SK-N-SH treated with all-trans-retinoic acid at 6 μM for 48 hours (cell line): ENCODE measurements at regions not wholly inside any gene's neighbourhood (a gene's known extent, or its start where the extent isn't known, plus 50 kb on each side); places are given as distances from the start of the nearest gene placed in this dataset.

ENCODE experiments used
- ATAC-seq: fragments of 200-7000 bp; cut with Tn5 transposase; 3 replicates; pipeline ENCODE4 v1.9.1; 2020; ENCODE audit warnings: mild to moderate bottlenecking, moderate library complexity
- ARNTL ChIP-seq: fragments of 450-650 bp; formaldehyde crosslinking; IDR thresholded peaks from 2 replicates; pipeline ENCODE4 v1.5.0; 2020; ENCODE audit warnings: low read depth, mild to moderate bottlenecking, moderate library complexity, borderline replicate concordance
- BACH2 ChIP-seq: fragments of 250-450 bp; sonication (Bioruptor Pico); IDR thresholded peaks from 2 replicates; pipeline ENCODE4 v1.9.0; 2021; ENCODE audit warnings: mild to moderate bottlenecking, borderline replicate concordance
- CREB5 ChIP-seq: fragments of 250-450 bp; sonication (Bioruptor Pico); IDR thresholded peaks from 2 replicates; pipeline ENCODE4 v1.5.1; 2020; ENCODE audit warnings: low read depth, mild to moderate bottlenecking, moderate library complexity
- CSDC2 ChIP-seq: fragments of 250-450 bp; sonication (Bioruptor Pico); IDR thresholded peaks from 2 replicates; pipeline ENCODE4 v1.5.0; 2020; ENCODE audit warnings: mild to moderate bottlenecking, moderate library complexity
- CSRNP3 ChIP-seq: fragments of 250-450 bp; sonication (Bioruptor Pico); IDR thresholded peaks from 2 replicates; pipeline ENCODE4 v1.5.1; 2021; ENCODE audit warnings: mild to moderate bottlenecking, moderate library complexity
- ESRRG ChIP-seq: fragments of 250-450 bp; sonication (Bioruptor Pico); IDR thresholded peaks from 2 replicates; pipeline ENCODE4 v1.6.1; 2021; ENCODE audit warnings: mild to moderate bottlenecking
- GLIS3 ChIP-seq: fragments of 250-450 bp; sonication (Bioruptor Pico); IDR thresholded peaks from 2 replicates; pipeline ENCODE4 v1.5.0; 2020; ENCODE audit warnings: mild to moderate bottlenecking, moderate library complexity
- ISL1 ChIP-seq: fragments of 250-450 bp; sonication (Bioruptor Pico); IDR thresholded peaks from 2 replicates; pipeline ENCODE4 v2.1.2; 2022; ENCODE audit warnings: mild to moderate bottlenecking, moderate library complexity
- OSR1 ChIP-seq: fragments of 250-450 bp; sonication (Bioruptor Pico); IDR thresholded peaks from 2 replicates; pipeline ENCODE4 v1.8.0; 2022; ENCODE audit warnings: moderate library complexity, mild to moderate bottlenecking, inconsistent platforms
- PATZ1 ChIP-seq: fragments of 250-450 bp; sonication (Bioruptor Pico); IDR thresholded peaks from 2 replicates; pipeline ENCODE4 v1.8.0; 2020; ENCODE audit warnings: mild to moderate bottlenecking, moderate library complexity, borderline replicate concordance
- POU6F1 ChIP-seq: fragments of 250-450 bp; sonication (Bioruptor Pico); IDR thresholded peaks from 2 replicates; pipeline ENCODE4 v1.8.0; 2021; ENCODE audit warnings: low read depth, mild to moderate bottlenecking, moderate library complexity, borderline replicate concordance
- RARB ChIP-seq: fragments of 250-450 bp; sonication (Bioruptor Pico); IDR thresholded peaks from 2 replicates; pipeline ENCODE4 v1.8.0; 2021; ENCODE audit warnings: mild to moderate bottlenecking, moderate library complexity
- SNAI2 ChIP-seq: fragments of 250-450 bp; sonication (Bioruptor Pico); IDR thresholded peaks from 2 replicates; pipeline ENCODE4 v1.5.0; 2020; ENCODE audit warnings: mild to moderate bottlenecking, moderate library complexity
- TCF4 ChIP-seq: fragments of 250-450 bp; sonication (Bioruptor Pico); IDR thresholded peaks from 2 replicates; pipeline ENCODE4 v1.8.0; 2021; ENCODE audit warnings: mild to moderate bottlenecking, moderate library complexity, borderline replicate concordance
- TOX ChIP-seq: fragments of 250-450 bp; sonication (Bioruptor Pico); IDR thresholded peaks from 2 replicates; pipeline ENCODE4 v1.8.0; 2021; ENCODE audit warnings: mild to moderate bottlenecking, moderate library complexity, borderline replicate concordance
- TSHZ2 ChIP-seq: fragments of 250-450 bp; sonication (Bioruptor Pico); IDR thresholded peaks from 2 replicates; pipeline ENCODE4 v1.5.0; 2020; ENCODE audit warnings: mild to moderate bottlenecking, moderate library complexity
- ZC3H10 ChIP-seq: fragments of 250-450 bp; sonication (Bioruptor Pico); IDR thresholded peaks from 2 replicates; pipeline ENCODE4 v1.5.1; 2021; ENCODE audit warnings: mild to moderate bottlenecking, moderate library complexity
- ZFP3 ChIP-seq: fragments of 250-450 bp; sonication (Bioruptor Pico); IDR thresholded peaks from 2 replicates; pipeline ENCODE4 v1.5.0; 2020; ENCODE audit warnings: mild to moderate bottlenecking, moderate library complexity
- ZFP30 ChIP-seq: fragments of 450-650 bp; formaldehyde crosslinking; IDR thresholded peaks from 2 replicates; pipeline ENCODE4 v1.5.0; 2022; ENCODE audit warnings: mild to moderate bottlenecking, moderate library complexity
- ZNF565 ChIP-seq: fragments of 450-650 bp; formaldehyde crosslinking; conservative IDR thresholded peaks from 2 replicates; pipeline ENCODE4 v1.5.0; 2020; ENCODE audit warnings: low read depth, mild to moderate bottlenecking, moderate library complexity
- ZNF70 ChIP-seq: fragments of 450-650 bp; formaldehyde crosslinking; IDR thresholded peaks from 2 replicates; pipeline ENCODE4 v1.5.0; 2020; ENCODE audit warnings: mild to moderate bottlenecking, moderate library complexity
- ZNF8 ChIP-seq: fragments of 450-650 bp; formaldehyde crosslinking; IDR thresholded peaks from 2 replicates; pipeline ENCODE4 v1.5.0; 2020; ENCODE audit warnings: mild to moderate bottlenecking, moderate library complexity

GRCh38 chr13:103510007-103510535, 443.9 kb upstream of the SLC10A2 start (continued):
- no peak for TF ChIP-seq PATZ1 (CRISPR knock-in tag)
- no peak for TF ChIP-seq TSHZ2 (CRISPR knock-in tag)
- TF ChIP-seq, all 23 proteins: peak for 0

- TF ChIP-seq ZFP3, result no peak
- TF ChIP-seq TOX (CRISPR knock-in tag), result no peak
- no peak for TF ChIP-seq ARNTL (CRISPR knock-in tag)
- TF ChIP-seq ESRRG (CRISPR knock-in tag), result no peak
- TF ChIP-seq CSRNP3, result no peak
- no peak for TF ChIP-seq PATZ1 (CRISPR knock-in tag)
- TF ChIP-seq ZNF8 (CRISPR knock-in tag), result no peak
- no peak for TF ChIP-seq ISL1 (CRISPR knock-in tag)
- TF ChIP-seq TCF4 (CRISPR knock-in tag), result no peak
- no peak for TF ChIP-seq ZFP30 (CRISPR knock-in tag)
- TF ChIP-seq BACH2, result no peak
- no peak for TF ChIP-seq ZC3H10 (CRISPR knock-in tag)
- TF ChIP-seq CREB5 (CRISPR knock-in tag), result no peak
- TF ChIP-seq CSDC2, result no peak
These were observed 431.2 kb upstream of the SLC10A2 start for GRCh38 chr13:103497404-103497803.

GRCh38 chr13:103487841-103488240, 421.6 kb upstream of the SLC10A2 start:
- TF ChIP-seq ESRRG (CRISPR knock-in tag), result no peak
- TF ChIP-seq RARB (CRISPR knock-in tag), result no peak
- no peak for ATAC-seq

More at GRCh38 chr13:103497404-103497803, 431.2 kb upstream of the SLC10A2 start:
- no peak for ATAC-seq

- no peak for ATAC-seq
- TF ChIP-seq ZNF8 (CRISPR knock-in tag) (no peak), SNAI2 (CRISPR knock-in tag) (no peak), POU6F1 (CRISPR knock-in tag) (no peak), TCF4 (CRISPR knock-in tag) (no peak), BACH2 (no peak), TSHZ2 (CRISPR knock-in tag) (no peak), GLIS3 (CRISPR knock-in tag) (no peak), OSR1 (CRISPR knock-in tag) (no peak), ZNF70 (CRISPR knock-in tag) (no peak), ZNF565 (CRISPR knock-in tag) (no peak), CSDC2 (no peak), ARNTL (CRISPR knock-in tag) (no peak)
These were observed 406.9 kb upstream of the SLC10A2 start for GRCh38 chr13:103473081-103473480.
